Ishikawa (cell line): ENCODE measurements at regions not wholly inside any gene's neighbourhood (a gene's known extent, or its start where the extent isn't known, plus 50 kb on each side); places are given as distances from the start of the nearest gene placed in this dataset.

Experiments used
- CEBPB ChIP-seq: IDR thresholded peaks from 2 replicates; pipeline ENCODE4 v1.6.1; 2012
- CREB1 ChIP-seq: IDR thresholded peaks from 2 replicates; pipeline ENCODE4 v1.6.1; 2012; ENCODE audit warnings: low read depth
- EGR1 ChIP-seq: IDR thresholded peaks from 2 replicates; pipeline ENCODE4 v1.6.1; 2012
- EP300 ChIP-seq: IDR thresholded peaks from 2 replicates; pipeline ENCODE4 v1.6.1; 2012; ENCODE audit warnings: borderline replicate concordance
- FOXM1 ChIP-seq: IDR thresholded peaks from 2 replicates; pipeline ENCODE4 v1.6.1; 2012; ENCODE audit warnings: low read depth, borderline replicate concordance
- NFIC ChIP-seq: IDR thresholded peaks from 2 replicates; pipeline ENCODE4 v1.6.1; 2012
- RAD21 ChIP-seq: IDR thresholded peaks from 2 replicates; pipeline ENCODE4 v1.6.1; 2012; ENCODE audit warnings: low read depth
- TAF1 ChIP-seq: IDR thresholded peaks from 2 replicates; pipeline ENCODE4 v1.6.1; 2012; ENCODE audit warnings: low read depth, mild to moderate bottlenecking
- TCF12 ChIP-seq: IDR thresholded peaks from 2 replicates; pipeline ENCODE4 v1.6.1; 2012; ENCODE audit warnings: low read depth
- TEAD4 ChIP-seq: IDR thresholded peaks from 2 replicates; pipeline ENCODE4 v1.6.1; 2012
- USF1 ChIP-seq: IDR thresholded peaks from 2 replicates; pipeline ENCODE4 v1.6.1; 2012
- YY1 ChIP-seq: IDR thresholded peaks from 2 replicates; pipeline ENCODE4 v1.6.1; 2012; ENCODE audit warnings: low read depth
- ZBTB7A ChIP-seq: IDR thresholded peaks from 2 replicates; pipeline ENCODE4 v1.6.1; 2012; ENCODE audit warnings: low read depth
- TF ChIP-seq, protein P1 (sequence below): IDR thresholded peaks from 2 replicates; pipeline ENCODE4 v1.6.1; 2012; ENCODE audit warnings: low read depth, mild to moderate bottlenecking
- TF ChIP-seq, protein P2 (sequence below): IDR thresholded peaks from 2 replicates; pipeline ENCODE4 v1.6.1; 2012

DNA sequence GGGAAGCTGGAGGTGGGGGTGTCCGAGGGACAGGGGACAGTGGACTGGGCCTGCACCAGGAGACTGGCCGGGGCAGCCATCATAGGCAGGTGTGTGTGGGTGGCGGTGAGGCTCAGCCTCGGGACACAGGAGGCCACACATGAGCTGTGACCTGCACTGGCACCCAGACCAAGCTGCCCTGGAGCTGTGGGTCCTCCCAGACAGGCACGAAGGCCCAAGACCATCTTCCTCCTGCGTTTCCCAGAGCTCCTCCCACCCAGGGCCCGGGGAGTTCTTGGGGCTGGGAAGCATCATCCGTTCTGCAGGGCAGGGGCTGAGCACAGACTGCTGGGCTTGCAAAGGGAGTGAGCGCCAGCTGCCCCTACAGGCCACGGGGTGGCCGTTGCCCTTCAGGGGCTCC is 87.4 kb downstream of the PDGFA start:
- TF ChIP-seq EGR1 (no peak), TEAD4 (no peak), ZBTB7A (no peak), CREB1 (no peak), NFIC (no peak)
- TF ChIP-seq, protein P1, sequence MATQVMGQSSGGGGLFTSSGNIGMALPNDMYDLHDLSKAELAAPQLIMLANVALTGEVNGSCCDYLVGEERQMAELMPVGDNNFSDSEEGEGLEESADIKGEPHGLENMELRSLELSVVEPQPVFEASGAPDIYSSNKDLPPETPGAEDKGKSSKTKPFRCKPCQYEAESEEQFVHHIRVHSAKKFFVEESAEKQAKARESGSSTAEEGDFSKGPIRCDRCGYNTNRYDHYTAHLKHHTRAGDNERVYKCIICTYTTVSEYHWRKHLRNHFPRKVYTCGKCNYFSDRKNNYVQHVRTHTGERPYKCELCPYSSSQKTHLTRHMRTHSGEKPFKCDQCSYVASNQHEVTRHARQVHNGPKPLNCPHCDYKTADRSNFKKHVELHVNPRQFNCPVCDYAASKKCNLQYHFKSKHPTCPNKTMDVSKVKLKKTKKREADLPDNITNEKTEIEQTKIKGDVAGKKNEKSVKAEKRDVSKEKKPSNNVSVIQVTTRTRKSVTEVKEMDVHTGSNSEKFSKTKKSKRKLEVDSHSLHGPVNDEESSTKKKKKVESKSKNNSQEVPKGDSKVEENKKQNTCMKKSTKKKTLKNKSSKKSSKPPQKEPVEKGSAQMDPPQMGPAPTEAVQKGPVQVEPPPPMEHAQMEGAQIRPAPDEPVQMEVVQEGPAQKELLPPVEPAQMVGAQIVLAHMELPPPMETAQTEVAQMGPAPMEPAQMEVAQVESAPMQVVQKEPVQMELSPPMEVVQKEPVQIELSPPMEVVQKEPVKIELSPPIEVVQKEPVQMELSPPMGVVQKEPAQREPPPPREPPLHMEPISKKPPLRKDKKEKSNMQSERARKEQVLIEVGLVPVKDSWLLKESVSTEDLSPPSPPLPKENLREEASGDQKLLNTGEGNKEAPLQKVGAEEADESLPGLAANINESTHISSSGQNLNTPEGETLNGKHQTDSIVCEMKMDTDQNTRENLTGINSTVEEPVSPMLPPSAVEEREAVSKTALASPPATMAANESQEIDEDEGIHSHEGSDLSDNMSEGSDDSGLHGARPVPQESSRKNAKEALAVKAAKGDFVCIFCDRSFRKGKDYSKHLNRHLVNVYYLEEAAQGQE = no peak
- TF ChIP-seq, protein P2, sequence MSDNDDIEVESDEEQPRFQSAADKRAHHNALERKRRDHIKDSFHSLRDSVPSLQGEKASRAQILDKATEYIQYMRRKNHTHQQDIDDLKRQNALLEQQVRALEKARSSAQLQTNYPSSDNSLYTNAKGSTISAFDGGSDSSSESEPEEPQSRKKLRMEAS = no peak

GRCh38 chr7:432933-433332 is 86.7 kb downstream of the PDGFA start:
- TF ChIP-seq EGR1 (no peak), ZBTB7A (no peak), TEAD4 (no peak), USF1 (no peak), RAD21 (no peak), TAF1 (no peak), CEBPB (no peak)
- TF ChIP-seq, protein P1 = no peak
- TF ChIP-seq, protein P2 = no peak

DNA sequence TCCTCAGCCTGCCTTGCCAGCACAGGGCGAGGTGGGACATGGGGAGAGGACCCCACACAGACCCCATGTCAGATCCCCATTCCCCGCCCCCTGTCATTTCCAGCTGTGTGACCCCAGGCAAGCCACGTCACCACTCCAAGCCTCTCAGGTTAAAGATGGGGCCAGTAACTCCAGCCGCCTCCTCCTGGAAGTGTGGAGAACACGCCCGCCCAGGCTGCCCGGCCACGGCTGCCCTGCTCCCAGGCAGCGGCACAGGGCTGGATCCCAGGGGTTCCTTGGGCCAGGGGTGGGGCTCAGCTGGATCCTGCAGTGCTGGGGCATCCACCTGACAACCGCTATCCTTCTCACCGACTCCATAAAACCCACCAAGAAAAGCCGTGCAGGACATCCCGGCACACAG is 86.1 kb downstream of the PDGFA start:
- no peak for TF ChIP-seq RAD21
- no peak for TF ChIP-seq NFIC
- no peak for TF ChIP-seq EP300
- no peak for TF ChIP-seq YY1
- TF ChIP-seq ZBTB7A = no peak
- TF ChIP-seq USF1 = no peak
- no peak for TF ChIP-seq FOXM1
- TF ChIP-seq TEAD4 = no peak
- TF ChIP-seq, protein P1 = no peak
- TF ChIP-seq TAF1 = no peak
- TF ChIP-seq CREB1 = no peak
- TF ChIP-seq EGR1 = no peak
- TF ChIP-seq TCF12 = no peak
- TF ChIP-seq, protein P2 = no peak
- TF ChIP-seq CEBPB = no peak

DNA sequence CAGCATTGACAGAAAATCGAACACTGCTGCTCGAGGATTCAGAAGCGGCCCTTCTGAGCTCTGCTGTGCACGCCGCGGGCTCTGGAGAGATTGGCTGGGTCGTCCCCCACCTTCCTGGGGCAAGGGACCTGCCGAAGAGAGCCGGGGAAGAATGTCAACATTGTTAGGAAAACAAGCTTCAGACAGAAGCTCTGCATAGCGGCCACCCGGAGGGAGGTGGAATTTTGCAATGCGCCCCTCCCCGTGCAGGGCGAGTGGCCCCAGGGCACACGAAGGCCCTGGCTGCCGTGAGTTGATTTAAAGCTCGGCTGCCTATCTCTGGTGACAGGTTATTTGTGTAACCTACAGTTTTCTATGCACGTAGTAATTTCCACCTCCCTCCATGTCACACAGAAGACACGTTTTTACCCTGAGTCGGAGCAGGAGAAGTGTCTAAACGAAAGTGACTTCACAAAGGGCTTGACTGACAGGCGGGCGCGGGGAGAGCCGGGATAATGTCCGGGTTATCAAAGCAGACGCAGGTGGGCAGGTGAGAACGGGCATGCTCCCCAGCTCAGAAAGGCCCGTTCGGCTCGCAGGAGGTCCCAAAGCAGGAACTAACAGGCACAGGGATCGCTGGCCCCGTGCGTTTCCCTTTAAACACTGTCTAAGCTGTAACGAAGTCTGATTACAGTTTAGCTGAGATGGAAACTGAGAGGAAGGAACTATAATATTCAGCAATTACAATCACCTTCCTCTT is 84.6 kb downstream of the PDGFA start:
- TF ChIP-seq EP300 (no peak), TCF12 (no peak), TAF1 (no peak), CEBPB (no peak), YY1 (no peak), CREB1 (no peak), ZBTB7A (no peak), NFIC (no peak), RAD21 (no peak), TEAD4 (no peak), FOXM1 (no peak), EGR1 (no peak), USF1 (no peak)
- TF ChIP-seq, protein P1 = no peak
- TF ChIP-seq, protein P2 = no peak
